HT1080 (cell line): ENCODE measurements at regions not wholly inside any gene's neighbourhood (a gene's known extent, or its start where the extent isn't known, plus 50 kb on each side); places are given as distances from the start of the nearest gene placed in this dataset.

ENCODE experiments used
- DNase-seq: peaks from one replicate; pipeline ENCODE4 v3.0.0-alpha.2; 2015; ENCODE audit warnings: low read depth

DNA sequence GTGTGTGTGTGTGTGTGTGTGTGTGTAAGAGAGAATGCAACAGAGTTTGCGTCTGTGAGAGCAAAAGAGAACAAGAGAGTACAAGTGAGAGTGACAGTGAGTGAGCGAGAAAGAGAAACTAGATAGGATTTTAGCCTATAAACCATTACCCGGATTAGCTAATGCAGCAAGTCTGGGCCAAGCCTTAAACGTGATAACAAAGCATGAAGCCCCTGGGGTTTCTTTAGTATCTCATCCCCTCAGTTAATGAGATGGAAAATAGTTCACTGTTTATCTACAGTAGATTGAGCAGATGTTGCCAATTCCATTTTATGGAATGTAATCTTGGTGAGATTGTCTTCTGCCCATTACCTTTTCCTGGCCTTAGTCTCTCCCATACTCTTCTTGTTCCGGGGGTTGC, 114.5 kb downstream of the MAT2B start:
- DNase-seq = no peak

DNA sequence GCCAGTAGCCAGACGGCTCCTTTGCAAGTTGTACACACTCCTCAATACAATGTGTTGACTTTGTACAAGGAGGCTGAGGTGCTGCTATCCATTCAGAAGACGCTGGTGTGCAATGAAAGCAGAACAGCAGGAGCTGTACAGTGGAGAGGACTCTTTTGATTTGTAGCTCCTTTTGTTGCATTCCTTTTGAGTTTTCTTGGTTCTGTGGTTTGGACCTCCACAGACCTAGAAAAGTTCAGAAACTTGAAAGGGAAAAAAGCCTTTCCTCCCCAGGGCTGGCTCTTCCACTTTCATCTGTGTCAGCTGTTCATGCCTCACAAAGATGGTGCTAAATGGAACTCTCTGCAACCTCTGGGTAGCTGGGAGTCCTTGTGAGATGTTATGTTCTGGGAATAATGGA, 117.4 kb downstream of the MAT2B start:
- no peak for DNase-seq

DNA sequence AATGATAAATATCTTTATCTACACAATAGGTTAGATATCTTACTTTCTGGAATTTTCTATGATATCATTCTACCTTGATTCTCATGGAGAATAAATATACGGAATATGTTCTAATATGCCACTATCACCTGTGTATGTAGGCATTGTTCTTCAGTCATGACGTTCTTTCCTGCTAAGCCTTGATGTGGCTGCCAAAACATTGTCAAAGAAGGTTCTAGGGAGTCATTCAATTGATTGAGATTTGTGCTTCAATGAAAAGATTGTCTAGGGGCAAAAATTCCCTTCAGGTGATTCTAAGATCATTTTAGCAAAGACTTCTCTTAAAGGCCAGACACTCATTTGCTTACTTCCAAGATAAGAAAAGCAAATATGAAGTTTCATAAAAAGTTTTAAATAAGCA, 118.1 kb downstream of the MAT2B start:
- DNase-seq = no peak

DNA sequence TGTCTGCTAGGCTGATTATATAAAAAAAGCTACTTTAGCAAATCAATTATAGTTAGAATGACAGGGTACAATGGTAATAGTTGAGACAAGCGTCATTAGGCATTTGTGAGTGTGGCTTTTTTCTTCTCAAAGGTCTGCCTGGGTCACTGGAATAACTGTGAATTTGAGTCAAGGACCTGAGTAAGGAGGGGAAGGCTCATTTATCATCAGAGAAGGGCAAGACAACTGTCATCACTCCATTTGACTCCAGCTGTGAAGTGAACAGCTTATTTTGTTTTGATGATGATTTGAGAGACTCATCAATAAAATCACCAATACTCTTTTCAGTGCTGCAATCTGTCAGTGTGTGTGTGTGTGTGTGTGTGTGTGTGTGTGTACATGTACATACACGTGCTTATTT, 118.6 kb downstream of the MAT2B start:
- DNase-seq = no peak

DNA sequence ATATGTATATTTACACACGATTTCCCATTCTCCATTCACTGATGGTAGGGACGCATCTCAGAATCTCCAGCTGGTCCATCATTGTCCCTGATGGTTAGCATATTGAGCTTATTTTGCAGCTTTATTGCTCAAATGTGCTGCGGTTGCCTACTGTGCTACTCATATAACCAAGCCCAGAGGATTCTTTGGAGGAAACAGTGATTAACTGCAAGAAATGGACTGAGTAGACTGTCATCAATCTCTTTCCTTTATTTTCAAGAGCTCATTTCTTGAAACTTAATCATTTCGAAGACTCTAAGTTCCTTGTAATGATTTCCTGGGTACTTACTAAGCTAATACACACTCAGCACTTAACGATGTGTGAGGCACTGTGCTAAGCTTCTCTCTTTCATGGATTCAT, 119.0 kb downstream of the MAT2B start:
- DNase-seq = no peak

DNA sequence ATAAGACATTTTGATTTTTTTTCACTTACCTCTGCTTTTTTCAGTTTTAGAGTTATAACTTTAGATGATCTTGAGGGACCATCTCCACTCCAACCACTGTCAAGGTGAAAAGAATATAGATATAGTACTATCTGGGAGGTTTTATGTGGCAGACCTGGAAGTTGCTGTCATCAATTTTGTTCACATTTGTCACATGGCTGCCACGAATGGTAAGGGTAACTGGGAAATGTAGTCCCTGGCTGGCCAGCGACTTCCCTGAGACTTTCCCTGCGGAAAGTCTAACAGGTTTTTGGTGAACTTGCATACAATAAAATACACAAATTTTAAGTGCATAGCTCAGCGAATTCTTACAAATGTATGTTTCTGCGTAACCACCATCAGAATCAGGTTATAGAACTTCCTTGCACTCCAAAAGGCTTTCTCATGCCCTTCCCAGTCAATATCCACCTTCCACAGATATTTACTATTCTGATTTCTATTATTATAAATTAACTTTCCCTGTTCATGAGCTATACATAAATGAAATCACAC, 121.5 kb downstream of the MAT2B start:
- no peak for DNase-seq

DNA sequence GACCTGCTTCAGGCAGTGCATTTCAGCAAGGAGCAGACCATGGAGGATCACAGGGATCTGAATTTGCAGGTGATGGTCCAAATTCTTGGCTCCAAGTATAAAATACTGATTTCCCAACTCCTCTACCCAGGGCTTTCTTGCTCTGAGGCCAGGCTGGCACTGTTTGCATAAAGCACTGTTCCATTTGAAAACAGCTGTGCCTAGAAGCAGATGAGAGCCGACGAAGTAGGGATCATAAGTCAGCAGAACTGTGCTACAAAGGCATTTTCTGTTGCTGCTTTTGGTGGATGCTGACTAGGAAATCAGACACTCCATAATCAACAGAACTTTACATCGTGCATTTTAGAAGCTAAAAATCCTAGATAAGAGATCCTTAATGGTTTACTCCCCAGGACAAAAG, 126.4 kb downstream of the MAT2B start:
- DNase-seq = no peak

DNA sequence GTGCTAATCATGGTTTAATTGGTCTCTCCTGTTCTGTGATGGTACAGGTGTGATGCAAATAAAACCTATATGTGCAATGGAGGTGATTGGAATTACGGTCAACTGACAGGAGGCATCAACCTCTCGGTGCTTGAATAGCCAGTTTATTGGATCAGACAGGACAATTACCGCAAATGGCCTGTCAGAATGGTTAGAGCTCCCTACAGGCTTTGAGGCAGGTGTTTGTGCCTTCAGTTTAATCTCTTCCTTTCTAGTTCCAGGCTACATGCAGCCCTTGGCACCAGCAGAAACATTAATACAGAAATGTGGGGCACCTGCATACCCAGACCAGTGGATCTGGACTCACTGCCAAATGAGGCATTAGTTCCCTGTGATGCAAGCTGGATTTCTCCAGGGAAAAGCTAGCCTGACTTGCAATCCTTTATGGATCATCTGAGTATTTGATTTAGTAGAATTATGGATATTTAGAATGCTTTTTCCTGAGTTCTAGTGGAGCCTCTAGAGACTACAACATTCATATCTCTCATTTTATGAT, 128.6 kb downstream of the MAT2B start:
- DNase-seq = no peak

DNA sequence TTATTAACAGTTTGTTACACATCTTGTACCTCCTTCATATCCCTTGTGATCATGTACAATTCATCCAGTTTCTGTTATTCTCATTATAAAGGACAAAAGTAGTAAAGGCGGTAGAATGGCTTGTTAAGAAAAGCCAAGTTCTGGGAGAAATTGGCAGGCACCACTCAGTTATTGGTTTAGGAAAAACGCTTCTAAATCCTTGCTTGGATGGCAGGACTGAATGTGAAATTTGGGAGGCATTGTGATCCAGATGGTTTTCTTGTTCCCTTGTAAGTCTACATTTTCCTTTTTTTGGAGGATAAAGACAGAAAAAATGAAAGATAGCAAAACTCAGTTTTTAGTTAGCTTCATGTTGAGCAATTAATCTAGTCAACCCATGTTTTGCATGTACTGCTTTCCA, 130.2 kb downstream of the MAT2B start:
- DNase-seq = no peak

DNA sequence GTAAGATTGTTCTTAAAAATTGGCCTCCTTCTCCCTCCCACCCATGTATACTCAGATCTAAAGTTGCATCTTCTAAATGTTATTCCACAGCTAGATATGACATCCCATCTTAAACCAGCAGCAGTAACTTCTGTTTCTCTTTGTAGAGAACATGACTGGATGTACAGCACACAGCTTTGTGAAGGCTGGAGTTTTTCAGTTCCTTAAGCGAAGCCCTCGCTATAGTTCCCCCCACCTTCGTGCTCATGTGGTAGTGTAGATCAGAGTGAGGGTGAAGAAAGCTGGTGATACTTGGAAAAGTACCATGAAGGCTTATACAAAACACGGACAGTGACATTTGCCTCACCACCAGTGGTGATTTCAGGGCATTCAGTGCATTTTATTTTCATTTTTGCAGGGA, 137.5 kb downstream of the MAT2B start:
- no peak for DNase-seq

DNA sequence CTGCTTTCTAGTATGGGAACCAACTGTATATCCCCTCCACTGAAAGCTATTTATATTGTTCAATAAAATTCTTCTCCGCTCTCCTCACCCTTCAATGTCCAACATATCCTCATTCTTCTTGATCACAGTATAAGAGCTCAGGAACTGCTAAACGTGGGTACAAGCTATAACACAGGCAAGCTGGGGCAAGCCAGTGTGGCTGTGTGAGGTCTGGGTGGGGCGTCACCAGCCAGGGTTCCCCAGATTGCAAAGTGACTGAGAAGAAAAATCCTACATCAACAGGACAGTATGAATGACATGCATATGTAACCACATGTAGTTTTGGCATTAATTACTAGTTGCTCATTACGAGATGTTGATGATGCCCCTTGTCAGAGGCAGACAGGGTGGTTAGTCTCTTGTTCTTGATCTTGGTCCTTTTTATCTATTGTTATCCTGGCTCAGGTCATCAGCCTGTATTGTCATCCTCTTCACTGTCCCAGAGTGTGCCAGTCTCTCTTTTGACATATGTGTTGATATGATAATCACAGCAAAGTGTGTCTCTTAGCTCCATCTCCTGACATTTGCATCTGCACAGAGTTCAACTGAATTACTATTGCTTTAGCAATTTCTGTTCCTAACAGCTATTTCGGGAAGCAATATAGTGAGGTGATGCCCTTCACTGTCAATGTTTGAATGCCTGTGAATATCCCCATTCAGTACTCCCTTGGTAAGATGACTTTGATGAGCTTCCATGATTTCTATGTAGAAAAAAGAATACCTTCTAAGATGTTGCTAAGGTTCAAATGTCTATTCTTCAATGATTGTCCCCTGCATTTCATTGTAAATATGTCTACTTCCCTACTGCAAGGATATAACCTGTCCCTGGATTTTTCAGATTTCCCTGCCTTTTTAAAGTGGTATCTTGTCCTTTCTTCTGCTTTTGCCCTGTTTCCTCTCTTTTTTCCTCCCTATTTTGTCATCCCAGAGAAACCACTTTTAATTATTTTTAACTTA, 140.3 kb downstream of the MAT2B start:
- no peak for DNase-seq

DNA sequence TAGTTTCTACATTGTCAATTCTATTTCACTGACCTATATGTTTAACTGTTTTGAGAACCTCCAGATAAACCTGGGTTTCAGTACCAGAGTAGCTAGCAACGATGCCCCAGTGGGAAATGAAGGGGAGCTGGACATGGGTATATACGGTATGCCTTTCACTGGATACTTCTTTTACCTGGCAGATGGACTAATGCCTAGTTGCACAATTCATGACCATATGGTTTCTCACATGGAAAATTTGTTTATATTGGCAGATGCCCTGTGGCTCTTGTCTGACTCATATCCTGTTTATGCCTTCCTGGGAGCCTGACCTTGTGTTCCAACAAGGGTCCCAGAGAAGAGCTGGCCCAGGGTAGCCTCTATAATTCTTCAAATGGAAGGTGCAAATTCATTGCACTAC, 144.1 kb downstream of the MAT2B start:
- peak; percentile 82 for DNase-seq

DNA sequence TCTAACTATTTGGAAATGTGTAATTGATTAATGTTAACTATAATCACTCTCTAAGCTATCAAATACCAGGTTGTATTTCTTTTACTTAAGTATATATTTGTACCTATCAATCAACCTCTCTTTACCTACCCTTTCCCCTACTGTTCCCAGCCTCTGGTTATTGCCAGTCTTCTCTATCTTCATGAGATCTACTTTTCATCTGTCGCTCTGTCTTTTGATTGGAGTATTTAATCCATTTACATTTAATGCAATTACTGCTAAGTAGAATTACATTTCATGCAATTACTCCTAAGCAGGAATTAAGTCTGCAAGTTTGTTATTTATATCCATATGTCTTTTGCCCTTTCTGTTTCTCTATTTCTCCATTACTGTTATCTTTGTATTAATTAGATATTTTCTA, 148.1 kb downstream of the MAT2B start:
- DNase-seq = no peak

DNA sequence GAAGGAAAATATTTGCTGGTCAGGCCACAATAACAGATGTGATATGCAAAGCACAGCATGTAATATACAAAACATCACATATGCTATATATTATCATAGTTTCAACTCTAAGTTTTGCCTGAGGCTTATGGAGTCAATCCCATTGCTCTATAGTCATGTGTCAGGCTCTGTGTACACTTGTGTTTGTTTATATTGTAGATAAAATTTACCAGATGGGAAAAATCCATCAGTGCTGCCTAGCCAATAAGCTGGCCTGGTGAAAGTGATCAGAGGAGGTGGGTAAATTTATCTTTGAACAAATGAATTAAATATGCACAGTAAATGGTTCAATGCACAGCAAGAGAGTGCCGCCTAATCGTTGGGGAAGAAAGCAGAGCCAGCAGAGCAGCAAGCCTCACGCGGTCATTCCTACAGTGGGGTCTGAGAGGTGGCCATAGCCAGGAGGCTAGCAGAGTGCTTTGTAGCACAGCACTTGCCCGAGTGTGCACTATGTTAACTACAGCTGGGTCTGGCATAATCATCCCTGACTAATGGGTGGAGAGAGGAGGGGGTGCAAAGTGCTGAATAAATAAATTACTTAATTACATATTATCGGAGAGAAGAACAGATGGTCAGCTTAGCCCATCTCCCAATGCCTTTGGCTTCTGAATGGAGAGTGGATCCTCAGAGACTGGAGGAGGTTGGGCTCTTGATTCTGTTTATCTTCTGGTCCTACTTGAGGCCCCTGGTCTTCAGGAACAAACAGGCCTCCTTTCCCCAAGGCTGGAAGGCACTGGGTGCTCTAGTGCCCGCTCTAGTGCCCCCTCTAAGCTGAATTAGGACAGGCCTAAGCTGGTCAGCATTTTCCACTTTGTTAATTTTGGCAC, 153.5 kb downstream of the MAT2B start:
- DNase-seq = no peak

DNA sequence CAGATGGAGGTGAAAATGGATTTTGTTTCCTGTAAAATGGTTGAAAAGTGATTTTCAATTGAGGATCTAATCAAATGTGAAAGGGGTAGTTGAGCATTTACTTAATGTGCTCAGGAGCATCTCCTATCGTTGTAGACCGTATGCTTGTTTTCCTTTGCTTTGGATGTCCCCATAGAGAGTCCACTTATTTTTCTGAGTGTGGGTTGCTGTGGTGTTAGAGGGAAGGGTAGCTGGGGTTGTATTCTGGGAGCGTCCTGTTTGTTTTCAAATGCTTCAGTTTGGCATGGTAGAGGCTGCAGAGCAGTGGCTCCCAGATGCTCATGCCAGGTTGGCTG, 154.1 kb downstream of the MAT2B start:
- no peak for DNase-seq

DNA sequence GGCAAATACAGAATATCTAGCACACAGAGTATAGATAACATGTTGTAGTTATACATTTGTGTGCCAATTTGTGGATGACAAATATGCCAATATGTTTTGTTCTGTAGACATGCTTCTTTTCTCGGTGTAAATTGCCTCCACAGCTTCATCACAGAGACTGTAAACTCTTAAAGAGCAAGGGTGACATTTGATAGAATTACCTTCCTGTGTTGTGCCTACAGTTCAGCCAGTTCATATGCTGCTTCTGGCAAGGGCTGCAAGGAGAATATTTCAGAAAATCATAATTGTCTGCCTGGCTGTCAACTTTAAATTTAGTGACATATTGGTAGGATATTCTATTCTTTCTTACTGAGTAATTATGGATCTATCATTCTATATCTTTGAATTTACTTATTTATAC, 155.1 kb downstream of the MAT2B start:
- no peak for DNase-seq

DNA sequence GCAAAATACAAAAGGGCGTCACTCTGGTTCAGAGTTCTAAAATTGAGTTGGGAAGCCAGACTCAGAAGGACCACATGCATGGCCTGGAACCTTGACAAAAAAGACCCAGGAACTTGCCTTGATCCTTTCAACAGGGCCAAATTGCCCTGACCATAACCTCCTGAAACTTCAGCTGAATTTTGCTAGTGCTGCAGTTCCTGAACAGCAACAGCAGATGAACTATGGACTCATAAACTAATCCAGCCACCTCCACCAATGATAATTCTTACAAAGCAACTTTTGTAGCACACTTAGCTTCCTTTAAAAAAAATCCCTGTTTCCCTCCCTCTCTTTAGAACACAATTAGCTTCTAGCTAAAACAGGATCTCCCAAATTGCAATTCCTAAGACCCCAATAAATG, 155.9 kb downstream of the MAT2B start:
- no peak for DNase-seq

DNA sequence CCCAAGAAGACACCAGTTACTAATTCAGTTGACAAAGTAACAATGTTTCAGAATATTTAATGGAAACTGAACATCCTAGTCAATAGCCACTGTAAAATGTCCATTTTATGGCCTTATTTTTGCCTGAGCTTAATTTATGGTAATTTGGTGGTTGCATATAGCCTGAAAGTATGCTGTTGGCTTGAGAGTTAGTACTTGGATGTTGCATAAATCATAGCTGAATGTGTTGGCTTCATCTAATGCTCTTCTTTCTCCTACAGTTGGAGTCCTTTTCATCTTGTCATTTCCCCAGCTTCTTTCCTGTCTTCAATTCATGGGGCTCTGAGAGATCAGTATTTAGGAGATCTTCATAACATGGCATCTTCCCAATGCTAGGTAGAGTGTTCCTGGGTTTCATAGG, 164.6 kb downstream of the MAT2B start:
- no peak for DNase-seq

DNA sequence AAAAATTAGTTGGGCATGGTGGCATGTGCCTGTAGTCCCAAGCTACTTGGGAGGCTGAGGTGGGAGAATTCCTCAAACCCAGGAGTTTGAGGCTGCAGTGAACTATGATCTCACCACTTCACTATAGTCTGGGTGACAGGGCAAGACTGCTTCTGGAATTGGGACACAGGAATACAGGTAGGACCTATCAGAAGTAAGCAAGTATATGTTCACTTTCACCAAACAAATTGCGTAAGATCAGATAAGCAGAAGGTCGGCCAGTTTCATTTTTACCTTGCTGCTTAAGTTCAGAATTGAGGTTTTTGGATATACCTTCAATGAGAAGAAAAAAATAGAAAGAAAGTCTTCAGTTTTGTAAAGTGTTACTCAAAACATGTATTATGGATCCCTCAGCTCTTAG, 171.7 kb downstream of the MAT2B start:
- DNase-seq = no peak

DNA sequence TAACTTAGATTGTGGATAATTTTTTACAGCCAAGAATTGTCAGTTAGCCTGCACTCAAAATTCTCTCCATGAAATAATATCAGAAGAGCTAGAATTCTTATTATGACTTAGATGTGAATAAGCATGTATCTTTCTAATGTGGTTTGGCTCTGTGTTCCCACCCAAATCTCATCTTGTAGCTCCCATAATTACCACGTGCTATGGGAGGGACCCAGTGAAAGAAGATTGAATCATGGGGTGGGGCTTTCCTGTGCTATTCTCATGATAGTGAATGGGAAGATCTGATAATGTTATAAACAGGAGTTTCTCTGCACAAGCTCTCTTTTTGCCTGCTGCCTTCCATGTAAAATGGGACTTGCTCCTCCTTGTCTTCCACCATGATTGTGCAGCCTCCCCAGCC, 176.8 kb downstream of the MAT2B start:
- peak; percentile 40 for DNase-seq

DNA sequence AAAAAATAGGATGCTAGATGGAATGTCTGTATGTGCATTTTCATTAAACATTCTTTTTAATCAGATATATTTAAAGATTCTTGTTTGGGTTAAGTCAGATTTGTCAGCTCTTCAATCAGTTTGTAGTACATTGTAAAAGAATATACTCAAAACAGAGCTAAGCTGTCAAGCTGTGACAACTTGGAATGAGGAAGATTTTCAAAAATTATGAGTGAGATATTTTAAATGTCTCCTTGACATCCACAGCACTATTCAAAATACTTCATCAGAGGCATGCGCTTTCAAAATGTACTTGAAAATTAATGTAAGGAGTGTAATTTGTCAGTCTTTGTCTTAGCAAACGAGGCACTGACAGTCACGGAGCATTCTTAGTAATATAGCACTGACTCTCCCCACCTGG, 182.0 kb downstream of the MAT2B start:
- DNase-seq = no peak

DNA sequence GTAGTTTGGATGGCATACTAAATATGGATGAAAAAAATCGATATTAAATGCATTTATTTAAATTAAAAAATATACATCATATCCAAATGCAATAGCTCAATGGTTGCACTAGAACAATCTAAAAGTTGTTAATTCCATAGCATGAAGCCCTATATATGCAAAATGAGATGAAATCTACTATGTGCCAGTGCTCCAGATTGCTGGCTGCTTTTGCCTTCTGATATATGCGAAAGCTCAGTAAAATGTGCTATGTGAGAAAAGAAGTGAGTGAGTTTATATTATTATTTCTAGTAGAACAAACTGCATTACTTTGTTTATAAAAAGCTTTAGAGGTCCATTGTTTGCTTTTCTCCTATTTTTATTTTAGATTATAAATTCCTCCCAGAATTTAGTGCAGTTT, 186.7 kb downstream of the MAT2B start:
- DNase-seq = no peak
